ENCODE measurements at regions not wholly inside any gene's neighbourhood (a gene's known extent, or its start where the extent isn't known, plus 50 kb on each side); places are given as distances from the start of the nearest gene placed in this dataset.

GRCh38 chr2:125070726-125071505 is 1045.8 kb downstream of the CNTNAP5 start:
- no peak for DNase-seq (ENCODE audit: low spot score)

- no peak for DNase-seq (ENCODE audit: low spot score)
These were observed 1048.4 kb downstream of the CNTNAP5 start for GRCh38 chr2:125073440-125073839.

- no peak for DNase-seq (ENCODE audit: low spot score)
These were observed 1060.8 kb downstream of the CNTNAP5 start for GRCh38 chr2:125085904-125086303.

- no peak for DNase-seq (ENCODE audit: low spot score)
These were observed 1061.5 kb downstream of the CNTNAP5 start for GRCh38 chr2:125086313-125087184.

- no peak for DNase-seq (ENCODE audit: low spot score)
These were observed 1067.4 kb downstream of the CNTNAP5 start for GRCh38 chr2:125092276-125093009.

GRCh38 chr2:125095826-125096225 is 1070.7 kb downstream of the CNTNAP5 start:
- DNase-seq (ENCODE audit: low spot score) = no peak

GRCh38 chr2:125106710-125107109 is 1081.6 kb downstream of the CNTNAP5 start:
- no peak for DNase-seq (ENCODE audit: low spot score)

- DNase-seq (ENCODE audit: low spot score) = no peak
These were observed 1082.4 kb downstream of the CNTNAP5 start for GRCh38 chr2:125107446-125107845.

GRCh38 chr2:125108251-125108650 is 1083.2 kb downstream of the CNTNAP5 start:
- DNase-seq (ENCODE audit: low spot score) = no peak

- DNase-seq (ENCODE audit: low spot score) = no peak
These were observed 1100.8 kb downstream of the CNTNAP5 start for GRCh38 chr2:125125902-125126301.

GRCh38 chr2:125160947-125161346 is 1135.9 kb downstream of the CNTNAP5 start:
- DNase-seq (ENCODE audit: low spot score) = no peak

- no peak for DNase-seq (ENCODE audit: low spot score)
These were observed 1142.1 kb downstream of the CNTNAP5 start for GRCh38 chr2:125167152-125167551.

- no peak for DNase-seq (ENCODE audit: low spot score)
These were observed 1142.7 kb downstream of the CNTNAP5 start for GRCh38 chr2:125167820-125168219.

- DNase-seq (ENCODE audit: low spot score) = no peak
These were observed 1143.4 kb downstream of the CNTNAP5 start for GRCh38 chr2:125168442-125168841.

GRCh38 chr2:125169022-125169763 is 1144.1 kb downstream of the CNTNAP5 start:
- no peak for DNase-seq (ENCODE audit: low spot score)

GRCh38 chr2:125169764-125170146 is 1144.7 kb downstream of the CNTNAP5 start:
- DNase-seq (ENCODE audit: low spot score) = no peak

GRCh38 chr2:125172181-125172580 is 1147.1 kb downstream of the CNTNAP5 start:
- no peak for DNase-seq (ENCODE audit: low spot score)

- DNase-seq (ENCODE audit: low spot score) = no peak
These were observed 1150.3 kb downstream of the CNTNAP5 start for GRCh38 chr2:125175415-125175814.

GRCh38 chr2:125185691-125186270 is 1160.7 kb downstream of the CNTNAP5 start:
- DNase-seq (ENCODE audit: low spot score) = no peak

- DNase-seq (ENCODE audit: low spot score) = no peak
These were observed 1182.3 kb downstream of the CNTNAP5 start for GRCh38 chr2:125207431-125207830.

GRCh38 chr2:125216321-125216720 is 1191.2 kb downstream of the CNTNAP5 start:
- no peak for DNase-seq (ENCODE audit: low spot score)

Measured in ecto neural progenitor cell (in vitro differentiated cells).